ENCODE measurements at regions not wholly inside any gene's neighbourhood (a gene's known extent, or its start where the extent isn't known, plus 50 kb on each side); places are given as distances from the start of the nearest gene placed in this dataset.

DNA sequence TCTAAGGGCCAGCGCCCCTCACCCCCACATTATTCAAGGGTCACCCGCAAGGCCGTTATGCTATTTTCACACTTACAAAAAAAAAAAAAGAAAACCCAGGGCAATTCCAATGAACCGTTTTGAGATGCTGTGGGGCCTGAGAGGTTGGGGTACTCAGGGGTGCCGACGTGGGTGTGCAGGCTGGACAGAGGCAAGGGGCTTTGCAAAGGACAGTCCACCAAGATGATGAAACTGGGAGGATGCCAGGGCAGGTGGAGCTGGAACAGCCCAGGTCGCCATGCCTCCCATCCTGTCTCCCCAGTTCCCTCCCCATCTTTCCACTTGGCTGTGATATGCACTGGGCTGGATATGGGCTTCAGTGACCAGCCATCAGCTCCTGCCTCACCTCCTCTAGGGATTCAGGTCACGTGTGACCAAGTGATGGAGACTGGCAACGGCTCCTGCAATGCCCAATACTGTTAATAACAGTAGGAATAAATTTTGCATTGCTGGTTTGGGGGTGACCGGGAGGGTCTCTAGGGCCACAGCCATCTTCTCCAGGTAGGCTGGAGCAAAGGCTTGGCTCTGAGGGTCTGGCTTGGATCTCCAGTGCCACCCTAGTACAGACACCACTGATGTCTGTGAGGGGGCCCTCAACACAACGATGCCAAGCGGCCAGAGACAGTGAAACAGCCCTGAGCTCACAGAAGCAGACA is 151.3 kb upstream of the TNRC6C start:
- Histone ChIP-seq H3K36me3 (ENCODE audit: control insufficient read depth in 2 of 3, insufficient read depth in 3 of 3, low read length in 3 of 3) (no peaks in the 10 kb centered on the region), H3K9me3 (ENCODE audit: control insufficient read depth in 2 of 3, low read length in 3 of 3) (no peaks in the 10 kb centered on the region), H3K4me1 (ENCODE audit: control insufficient read depth in 2 of 2, insufficient read depth in 2 of 2, low read length in 2 of 2) (no peaks in the 10 kb centered on the region), H3K27ac (ENCODE audit: low read depth, low read length) (no peak overlapping the region), H3K4me3 (ENCODE audit: low read length) (no peak overlapping the region), H3K27me3 (ENCODE audit: control insufficient read depth in 2 of 2, insufficient read depth in 2 of 2, low read length in 2 of 2) (no peaks in the 10 kb centered on the region)
- no peak overlapping the region for H3K4me3 Mint-ChIP-seq
- H3K4me1 Mint-ChIP-seq = peaks cover 0 to 11% (median 0%) of the 10 kb centered on the region in 7 donors
- ChIA-PET POLR2A (interaction anchor here (0.6 kb wide), 2 partner anchors 62 to 81 kb away, joined by 3 read pairs; no protein-coding TSS in a partner anchor), CTCF (no interaction called here)
- H3K36me3 Mint-ChIP-seq = no peaks in the 10 kb centered on the region
- DNase-seq = no peak
- no peaks in the 10 kb centered on the region for H3K9me3 Mint-ChIP-seq
- no peak for ATAC-seq
- intact Hi-C loops (cut with micrococcal nuclease) = no loop called here
- H3K27me3 Mint-ChIP-seq = peaks cover 0 to 26% (median 3%) of the 10 kb centered on the region in 5 donors
- no peak overlapping the region for H3K27ac Mint-ChIP-seq

DNA sequence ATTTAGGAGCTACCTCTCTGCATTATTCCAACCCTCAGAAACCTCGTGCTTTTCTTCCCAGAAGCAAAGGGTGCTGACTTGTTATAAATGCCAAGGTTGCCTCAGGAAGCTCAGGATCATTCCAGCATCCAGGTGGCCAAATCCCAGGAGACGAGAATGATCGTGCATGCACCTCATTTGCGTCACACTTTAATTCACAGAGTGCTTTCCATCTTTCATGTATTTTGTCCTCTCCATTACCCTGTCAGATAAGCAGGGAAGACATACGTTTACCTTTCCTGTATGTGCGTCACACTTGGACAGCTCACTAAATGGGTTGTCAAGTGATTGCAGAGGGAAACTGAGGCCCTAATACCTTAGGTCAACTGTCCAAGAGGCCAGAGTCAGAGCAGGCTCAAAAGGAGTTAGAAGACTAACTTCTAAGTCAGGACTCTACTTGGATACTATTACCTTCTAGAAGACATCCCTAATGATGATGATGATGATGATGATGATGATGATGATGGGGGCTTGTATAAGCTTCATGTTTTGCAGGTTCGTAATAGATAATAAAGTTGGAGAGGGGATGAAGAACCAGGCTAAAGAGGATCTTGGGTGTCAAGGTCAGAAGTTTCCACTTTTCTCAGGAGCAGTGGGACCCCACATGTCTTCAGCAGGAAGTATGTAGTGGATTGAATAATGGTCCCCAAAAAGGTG is 150.6 kb upstream of the TNRC6C start:
- CTCF ChIA-PET = no interaction called here
- intact Hi-C loops (cut with micrococcal nuclease) = no loop called here

GRCh38 chr17:77808686-77809425 is 149.6 kb upstream of the TNRC6C start:
- peaks cover 0 to 15% (median 0%) of the 10 kb centered on the region in 5 donors for H3K27me3 Mint-ChIP-seq
- Histone ChIP-seq H3K4me3 (ENCODE audit: low read length) (no peak overlapping the region), H3K36me3 (ENCODE audit: control insufficient read depth in 2 of 3, insufficient read depth in 3 of 3, low read length in 3 of 3) (no peaks in the 10 kb centered on the region), H3K27ac (ENCODE audit: low read depth, low read length) (no peak overlapping the region), H3K4me1 (ENCODE audit: control insufficient read depth in 2 of 2, insufficient read depth in 2 of 2, low read length in 2 of 2) (no peaks in the 10 kb centered on the region), H3K27me3 (ENCODE audit: control insufficient read depth in 2 of 2, insufficient read depth in 2 of 2, low read length in 2 of 2) (no peaks in the 10 kb centered on the region), H3K9me3 (ENCODE audit: control insufficient read depth in 2 of 3, low read length in 3 of 3) (no peaks in the 10 kb centered on the region)
- no peak for ATAC-seq
- POLR2A ChIA-PET = no interaction called here
- no peak overlapping the region for H3K27ac Mint-ChIP-seq
- peaks cover 0 to 7% (median 0%) of the 10 kb centered on the region in 7 donors for H3K4me1 Mint-ChIP-seq
- H3K4me3 Mint-ChIP-seq = no peak overlapping the region
- CTCF ChIA-PET = no interaction called here
- DNase-seq = no peak
- H3K9me3 Mint-ChIP-seq = peaks cover 0 to under 1% (median 0%) of the 10 kb centered on the region in 11 donors
- H3K36me3 Mint-ChIP-seq = no peaks in the 10 kb centered on the region
- intact Hi-C loops (cut with micrococcal nuclease) = no loop called here

More for the DNA sequence above, 150.6 kb upstream of the TNRC6C start:
- H3K36me3 Mint-ChIP-seq = no peaks in the 10 kb centered on the region
- H3K4me1 Mint-ChIP-seq = peaks cover 0 to 7% (median 0%) of the 10 kb centered on the region in 7 donors
- no peak overlapping the region for H3K27ac ChIP-seq (ENCODE audit: low read depth, low read length)
- H3K27me3 ChIP-seq (ENCODE audit: control insufficient read depth in 2 of 2, insufficient read depth in 2 of 2, low read length in 2 of 2) = no peaks in the 10 kb centered on the region
- H3K27ac Mint-ChIP-seq = no peak overlapping the region
- no peaks in the 10 kb centered on the region for H3K9me3 ChIP-seq (ENCODE audit: control insufficient read depth in 2 of 3, low read length in 3 of 3)
- no peaks in the 10 kb centered on the region for H3K36me3 ChIP-seq (ENCODE audit: control insufficient read depth in 2 of 3, insufficient read depth in 3 of 3, low read length in 3 of 3)
- DNase-seq (no peak), ATAC-seq (no peak)
- no peak overlapping the region for H3K4me3 ChIP-seq (ENCODE audit: low read length)
- no peaks in the 10 kb centered on the region for H3K9me3 Mint-ChIP-seq
- H3K4me1 ChIP-seq (ENCODE audit: control insufficient read depth in 2 of 2, insufficient read depth in 2 of 2, low read length in 2 of 2) = no peaks in the 10 kb centered on the region
- POLR2A ChIA-PET = interaction anchor here (0.6 to 0.7 kb wide), 2 partner anchors 63 to 676 kb away, joined by 3 read pairs; no protein-coding TSS in a partner anchor
- H3K27me3 Mint-ChIP-seq = peaks cover 0 to 19% (median 0%) of the 10 kb centered on the region in 5 donors
- no peak overlapping the region for H3K4me3 Mint-ChIP-seq

DNA sequence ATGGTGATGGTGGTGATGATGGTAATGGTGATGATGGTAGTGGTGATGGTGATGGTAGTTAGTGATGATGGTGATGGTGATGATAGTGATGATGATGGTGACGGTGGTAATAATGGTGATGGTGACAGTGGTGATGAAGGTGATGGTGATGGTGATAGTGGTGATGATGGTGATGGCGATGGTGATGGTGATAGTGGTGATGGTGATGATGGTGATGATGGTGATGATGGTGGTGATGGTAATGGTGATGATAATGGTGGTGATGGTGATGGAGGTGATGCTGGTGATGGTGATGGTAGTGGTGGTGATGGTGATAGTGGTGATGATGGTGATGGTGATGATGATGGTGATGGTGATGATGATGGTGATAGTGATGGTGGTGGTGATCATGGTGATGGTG is 148.7 kb upstream of the TNRC6C start:
- Mint-ChIP-seq H3K36me3 (no peaks in the 10 kb centered on the region), H3K27me3 (peaks cover 0 to 6% (median 0%) of the 10 kb centered on the region in 5 donors), H3K9me3 (peaks cover 0 to 2% (median 0%) of the 10 kb centered on the region in 11 donors), H3K4me1 (peaks cover 0 to 3% (median 0%) of the 10 kb centered on the region in 7 donors), H3K4me3 (no peak overlapping the region), H3K27ac (no peak overlapping the region)
- ChIA-PET POLR2A (no interaction called here), CTCF (no interaction called here)
- no peaks in the 10 kb centered on the region for H3K27me3 ChIP-seq (ENCODE audit: control insufficient read depth in 2 of 2, insufficient read depth in 2 of 2, low read length in 2 of 2)
- no peak for DNase-seq
- H3K36me3 ChIP-seq (ENCODE audit: control insufficient read depth in 2 of 3, insufficient read depth in 3 of 3, low read length in 3 of 3) = no peaks in the 10 kb centered on the region
- H3K27ac ChIP-seq (ENCODE audit: low read depth, low read length) = no peak overlapping the region
- intact Hi-C loops (cut with micrococcal nuclease) = no loop called here
- no peaks in the 10 kb centered on the region for H3K4me1 ChIP-seq (ENCODE audit: control insufficient read depth in 2 of 2, insufficient read depth in 2 of 2, low read length in 2 of 2)
- no peak for ATAC-seq
- no peak overlapping the region for H3K4me3 ChIP-seq (ENCODE audit: low read length)
- no peaks in the 10 kb centered on the region for H3K9me3 ChIP-seq (ENCODE audit: control insufficient read depth in 2 of 3, low read length in 3 of 3)

DNA sequence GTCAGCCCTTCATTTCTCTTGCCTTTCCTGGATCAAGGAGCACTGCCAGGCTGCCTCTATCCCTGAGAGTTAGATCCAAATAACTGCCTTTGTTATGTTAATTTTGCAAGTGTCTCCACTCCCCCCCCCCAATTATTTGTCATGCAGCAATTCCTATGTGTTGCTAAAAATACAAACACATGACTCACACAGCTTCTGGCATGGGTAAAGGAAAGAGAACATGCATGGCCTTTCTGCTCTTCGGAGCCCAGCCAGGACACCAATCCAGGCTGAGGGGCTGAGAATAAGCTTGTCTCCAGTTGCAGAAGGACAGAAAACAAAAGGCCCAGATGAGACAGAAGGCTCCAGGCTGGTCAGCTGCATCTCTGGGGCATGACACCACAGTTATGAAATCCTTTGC is 148.0 kb upstream of the TNRC6C start:
- Mint-ChIP-seq H3K4me1 (peaks cover 0 to 3% (median 0%) of the 10 kb centered on the region in 7 donors), H3K9me3 (peaks cover 0 to 2% (median 0%) of the 10 kb centered on the region in 11 donors), H3K27me3 (peaks cover 0 to 5% (median 0%) of the 10 kb centered on the region in 5 donors), H3K36me3 (no peaks in the 10 kb centered on the region), H3K4me3 (no peak overlapping the region), H3K27ac (no peak overlapping the region)
- no peak overlapping the region for H3K27ac ChIP-seq (ENCODE audit: low read depth, low read length)
- intact Hi-C loops (cut with micrococcal nuclease) = no loop called here
- H3K4me1 ChIP-seq (ENCODE audit: control insufficient read depth in 2 of 2, insufficient read depth in 2 of 2, low read length in 2 of 2) = no peaks in the 10 kb centered on the region
- H3K9me3 ChIP-seq (ENCODE audit: control insufficient read depth in 2 of 3, low read length in 3 of 3) = no peaks in the 10 kb centered on the region
- H3K4me3 ChIP-seq (ENCODE audit: low read length) = no peak overlapping the region
- no peaks in the 10 kb centered on the region for H3K36me3 ChIP-seq (ENCODE audit: control insufficient read depth in 2 of 3, insufficient read depth in 3 of 3, low read length in 3 of 3)
- no peaks in the 10 kb centered on the region for H3K27me3 ChIP-seq (ENCODE audit: control insufficient read depth in 2 of 2, insufficient read depth in 2 of 2, low read length in 2 of 2)
- CTCF ChIA-PET = no interaction called here
- POLR2A ChIA-PET = interaction anchor here (0.7 kb wide), 1 partner anchor 932 kb away, joined by 4 read pairs; no protein-coding TSS in a partner anchor
- DNase-seq (no peak), ATAC-seq (no peak)

GRCh38 chr17:77811521-77811920 is 147.0 kb upstream of the TNRC6C start:
- no peaks in the 10 kb centered on the region for H3K4me1 ChIP-seq (ENCODE audit: control insufficient read depth in 2 of 2, insufficient read depth in 2 of 2, low read length in 2 of 2)
- no peak overlapping the region for H3K27ac ChIP-seq (ENCODE audit: low read depth, low read length)
- DNase-seq (no peak), ATAC-seq (no peak)
- CTCF ChIA-PET = no interaction called here
- intact Hi-C loops (cut with micrococcal nuclease) = no loop called here
- Mint-ChIP-seq H3K9me3 (peaks cover 0 to 2% (median 0%) of the 10 kb centered on the region in 11 donors), H3K27ac (no peak overlapping the region), H3K27me3 (peaks cover 0 to 5% (median 0%) of the 10 kb centered on the region in 5 donors), H3K4me3 (no peak overlapping the region), H3K4me1 (peaks cover 0 to 3% (median 0%) of the 10 kb centered on the region in 7 donors), H3K36me3 (no peaks in the 10 kb centered on the region)
- no peaks in the 10 kb centered on the region for H3K27me3 ChIP-seq (ENCODE audit: control insufficient read depth in 2 of 2, insufficient read depth in 2 of 2, low read length in 2 of 2)
- H3K9me3 ChIP-seq (ENCODE audit: control insufficient read depth in 2 of 3, low read length in 3 of 3) = no peaks in the 10 kb centered on the region
- no peak overlapping the region for H3K4me3 ChIP-seq (ENCODE audit: low read length)
- POLR2A ChIA-PET = no interaction called here
- H3K36me3 ChIP-seq (ENCODE audit: control insufficient read depth in 2 of 3, insufficient read depth in 3 of 3, low read length in 3 of 3) = no peaks in the 10 kb centered on the region
